Mesendoderm (in vitro differentiated cells): ENCODE measurements at regions not wholly inside any gene's neighbourhood (a gene's known extent, or its start where the extent isn't known, plus 50 kb on each side); places are given as distances from the start of the nearest gene placed in this dataset.

Experiments
- DNase-seq: peaks from one replicate; pipeline ENCODE4 v3.0.0; 2013
- H2AK5ac ChIP-seq: 2 replicates; pipeline ENCODE4 v1.6.1; 2013; ENCODE audit warnings: low read length, inconsistent platforms
- H2BK120ac ChIP-seq: 2 replicates; pipeline ENCODE4 v1.6.1; 2013; ENCODE audit warnings: low read depth, mild to moderate bottlenecking, low read length, moderate library complexity, mixed read lengths
- H2BK15ac ChIP-seq: replicated peaks from 2 replicates; pipeline ENCODE4 v1.6.1; 2013; ENCODE audit warnings: low read depth, mild to moderate bottlenecking, moderate library complexity
- H2BK5ac ChIP-seq: 2 replicates; pipeline ENCODE4 v1.6.1; 2013; ENCODE audit warnings: low read length, inconsistent platforms
- H3K18ac ChIP-seq: 2 replicates; pipeline ENCODE4 v1.6.1; 2013; ENCODE audit warnings: mild to moderate bottlenecking, low read length, mixed read lengths
- H3K23ac ChIP-seq: one replicate; pipeline ENCODE4 v1.6.1; 2013; ENCODE audit warnings: low read length
- H3K27ac ChIP-seq: 2 replicates; pipeline ENCODE4 v1.5.1; 2013; ENCODE audit warnings: low read depth, mild to moderate bottlenecking, inconsistent platforms, low read length, moderate library complexity
- H3K27me3 ChIP-seq: 2 replicates; pipeline ENCODE4 v1.6.1; 2013; ENCODE audit warnings: low read length, control low read depth, mild to moderate bottlenecking, inconsistent platforms; ENCODE audit not compliant: insufficient read depth, poor library complexity
- H3K36me3 ChIP-seq: 2 replicates; pipeline ENCODE4 v1.6.1; 2013; ENCODE audit warnings: low read length, inconsistent platforms; ENCODE audit not compliant: control insufficient read depth, insufficient read depth
- H3K4ac ChIP-seq: one replicate; pipeline ENCODE4 v1.6.1; 2013; ENCODE audit warnings: low read depth, mild to moderate bottlenecking, low read length, moderate library complexity
- H3K4me1 ChIP-seq: 2 replicates; pipeline ENCODE4 v1.6.1; 2013; ENCODE audit warnings: low read depth, low read length, inconsistent platforms; ENCODE audit not compliant: control insufficient read depth
- H3K4me2 ChIP-seq: 2 replicates; pipeline ENCODE4 v1.6.1; 2013; ENCODE audit warnings: low read length
- H3K4me3 ChIP-seq: 2 replicates; pipeline ENCODE4 v1.5.1; 2013; ENCODE audit warnings: mild to moderate bottlenecking, low read length
- H3K56ac ChIP-seq: one replicate; pipeline ENCODE4 v1.6.1; 2013; ENCODE audit warnings: low read length
- H3K79me1 ChIP-seq: 2 replicates; pipeline ENCODE4 v1.6.1; 2013; ENCODE audit warnings: low read length, inconsistent platforms
- H3K79me2 ChIP-seq: 2 replicates; pipeline ENCODE4 v1.6.1; 2013; ENCODE audit warnings: mild to moderate bottlenecking, low read length; ENCODE audit not compliant: control insufficient read depth, insufficient read depth
- H3K9ac ChIP-seq: 2 replicates; pipeline ENCODE4 v1.6.1; 2013; ENCODE audit warnings: low read length, inconsistent platforms
- H4K5ac ChIP-seq: one replicate; pipeline ENCODE4 v1.6.1; 2013; ENCODE audit warnings: low read length
- H4K8ac ChIP-seq: one replicate; pipeline ENCODE4 v1.6.1; 2013; ENCODE audit warnings: low read depth, mild to moderate bottlenecking, control low read depth, low read length, moderate library complexity
- WGBS: extraction: QIAGEN DNeasy Blood & Tissue Kit; methylation state at CpG from one replicate; pipeline ENCODE4 v1.1.7; 2013; ENCODE audit warnings: low lambda C conversion rate, missing lambda C conversion rate; ENCODE audit not compliant: insufficient coverage; ENCODE audit errors: extremely low coverage; 5-methylcytosine and 5-hydroxymethylcytosine counted together

GRCh38 chr21:17455028-17455353, 57.9 kb upstream of the CXADR start:
- peak overlapping the region; percentile 3 for H3K4me3 ChIP-seq
- H3K27ac ChIP-seq: no peak overlapping the region

GRCh38 chr21:17455451-17455850, 57.4 kb upstream of the CXADR start:
- H3K27ac ChIP-seq: no peak overlapping the region
- no peak overlapping the region for H3K4ac ChIP-seq
- H3K9ac ChIP-seq: peak overlapping the region; percentile 6
- no peak overlapping the region for H2BK5ac ChIP-seq
- no peak overlapping the region for H4K5ac ChIP-seq
- no peak overlapping the region for H3K56ac ChIP-seq
- H4K8ac ChIP-seq: no peak overlapping the region
- no peak overlapping the region for H3K4me3 ChIP-seq
- H3K27me3 ChIP-seq: no peaks in the 10 kb centered on the region
- no peak overlapping the region for H3K18ac ChIP-seq
- no peak overlapping the region for H3K23ac ChIP-seq
- H3K79me2 ChIP-seq: no peaks in the 10 kb centered on the region
- H3K4me1 ChIP-seq: no peaks in the 10 kb centered on the region
- no peak overlapping the region for H2AK5ac ChIP-seq
- no peak overlapping the region for H2BK15ac ChIP-seq
- no CpG with 5 or more reads among the region's 6 CpGs for WGBS
- H3K36me3 ChIP-seq: no peaks in the 10 kb centered on the region
- no peak for DNase-seq
- H3K79me1 ChIP-seq: no peaks in the 10 kb centered on the region
- no peak overlapping the region for H2BK120ac ChIP-seq
- peak overlapping the region; percentile 13 for H3K4me2 ChIP-seq

More at GRCh38 chr21:17455028-17455353, 57.9 kb upstream of the CXADR start:
- H4K8ac ChIP-seq: no peak overlapping the region
- H3K4ac ChIP-seq: no peak overlapping the region
- H2BK120ac ChIP-seq: no peak overlapping the region
- H3K23ac ChIP-seq: no peak overlapping the region
- H3K9ac ChIP-seq: peak overlapping the region; percentile 20
- no peak overlapping the region for H4K5ac ChIP-seq
- H2BK5ac ChIP-seq: no peak overlapping the region
- no peaks in the 10 kb centered on the region for H3K79me2 ChIP-seq
- DNase-seq: no peak
- WGBS: no CpG with 5 or more reads among the region's 4 CpGs
- peak overlapping the region; percentile 29 for H3K56ac ChIP-seq
- H3K4me1 ChIP-seq: no peaks in the 10 kb centered on the region
- no peaks in the 10 kb centered on the region for H3K79me1 ChIP-seq
- H3K36me3 ChIP-seq: no peaks in the 10 kb centered on the region
- H3K4me2 ChIP-seq: peak overlapping the region; percentile 1
- no peak overlapping the region for H3K18ac ChIP-seq
- no peak overlapping the region for H2BK15ac ChIP-seq
- no peak overlapping the region for H2AK5ac ChIP-seq
- no peaks in the 10 kb centered on the region for H3K27me3 ChIP-seq

GRCh38 chr21:17458279-17458678, 54.6 kb upstream of the CXADR start:
- no peak for DNase-seq
- H3K4me1 ChIP-seq: no peaks in the 10 kb centered on the region
- H3K4me3 ChIP-seq: no peak overlapping the region
- no peaks in the 10 kb centered on the region for H3K79me2 ChIP-seq
- H3K18ac ChIP-seq: no peak overlapping the region
- H3K4me2 ChIP-seq: no peak overlapping the region
- no peak overlapping the region for H3K4ac ChIP-seq
- H2BK15ac ChIP-seq: no peak overlapping the region
- no CpG with 5 or more reads among the region's 6 CpGs for WGBS
- H3K79me1 ChIP-seq: no peaks in the 10 kb centered on the region
- H3K27ac ChIP-seq: no peak overlapping the region
- no peak overlapping the region for H4K8ac ChIP-seq
- H4K5ac ChIP-seq: no peak overlapping the region
- H3K9ac ChIP-seq: no peak overlapping the region
- no peaks in the 10 kb centered on the region for H3K27me3 ChIP-seq
- no peak overlapping the region for H3K23ac ChIP-seq
- H2AK5ac ChIP-seq: no peak overlapping the region
- H2BK120ac ChIP-seq: no peak overlapping the region
- no peak overlapping the region for H3K56ac ChIP-seq
- H2BK5ac ChIP-seq: no peak overlapping the region
- H3K36me3 ChIP-seq: no peaks in the 10 kb centered on the region

GRCh38 chr21:17460094-17460493, 52.7 kb upstream of the CXADR start:
- Histone ChIP-seq H3K27me3 (no peaks in the 10 kb centered on the region), H4K5ac (no peak overlapping the region), H3K4me3 (no peak overlapping the region), H3K36me3 (no peaks in the 10 kb centered on the region), H3K4me2 (no peak overlapping the region), H3K27ac (no peak overlapping the region), H3K23ac (no peak overlapping the region), H2AK5ac (no peak overlapping the region), H3K56ac (no peak overlapping the region), H3K18ac (no peak overlapping the region), H2BK5ac (no peak overlapping the region), H3K79me2 (no peaks in the 10 kb centered on the region), H2BK120ac (no peak overlapping the region), H3K4me1 (no peaks in the 10 kb centered on the region), H4K8ac (no peak overlapping the region), H3K9ac (no peak overlapping the region), H2BK15ac (no peak overlapping the region), H3K79me1 (no peaks in the 10 kb centered on the region), H3K4ac (no peak overlapping the region)
- no CpG with 5 or more reads among the region's 2 CpGs for WGBS
- no peak for DNase-seq

- Histone ChIP-seq H3K18ac (no peak overlapping the region), H3K4ac (no peak overlapping the region), H3K27me3 (no peaks in the 10 kb centered on the region), H2BK5ac (no peak overlapping the region), H2AK5ac (no peak overlapping the region), H3K4me1 (no peaks in the 10 kb centered on the region), H3K56ac (no peak overlapping the region), H4K5ac (no peak overlapping the region), H2BK120ac (no peak overlapping the region), H3K79me1 (no peaks in the 10 kb centered on the region), H3K36me3 (no peaks in the 10 kb centered on the region), H3K4me3 (no peak overlapping the region), H2BK15ac (no peak overlapping the region), H3K23ac (no peak overlapping the region), H3K79me2 (no peaks in the 10 kb centered on the region), H4K8ac (no peak overlapping the region), H3K27ac (no peak overlapping the region), H3K9ac (no peak overlapping the region), H3K4me2 (no peak overlapping the region)
- no peak for DNase-seq
- WGBS: no CpG with 5 or more reads among the region's 3 CpGs
Measured at GRCh38 chr21:17461014-17461413, 51.8 kb upstream of the CXADR start.

- Histone ChIP-seq H2BK5ac (no peak overlapping the region), H2BK120ac (no peak overlapping the region), H3K4me1 (no peaks in the 10 kb centered on the region), H4K5ac (no peak overlapping the region), H3K79me1 (no peaks in the 10 kb centered on the region), H3K4me2 (no peak overlapping the region), H3K18ac (no peak overlapping the region), H4K8ac (no peak overlapping the region), H3K56ac (no peak overlapping the region), H3K4ac (no peak overlapping the region), H2BK15ac (no peak overlapping the region), H3K79me2 (no peaks in the 10 kb centered on the region), H3K36me3 (no peaks in the 10 kb centered on the region), H3K4me3 (no peak overlapping the region), H3K27ac (no peak overlapping the region), H3K9ac (no peak overlapping the region), H3K23ac (no peak overlapping the region), H2AK5ac (no peak overlapping the region), H3K27me3 (no peaks in the 10 kb centered on the region)
- no peak for DNase-seq
- WGBS: no CpG with 5 or more reads among the region's 4 CpGs
Measured at GRCh38 chr21:17461582-17461981, 51.3 kb upstream of the CXADR start.
